GM12878 (cell line): ENCODE measurements at regions not wholly inside any gene's neighbourhood (a gene's known extent, or its start where the extent isn't known, plus 50 kb on each side); places are given as distances from the start of the nearest gene placed in this dataset.

Experiments used
- ATAC-seq: fragments of 200-7000 bp; cut with Tn5 transposase; 3 replicates; pipeline ENCODE4 v1.9.1; 2020; ENCODE audit warnings: mild to moderate bottlenecking, moderate library complexity
- BruUV-seq: library from RNA; stranded (reverse); fragments of 400-500 nt; replicated peaks from 2 replicates; lab custom pipeline; 2021; lab: Mats Ljungman, UMichigan
- CTCF ChIA-PET: fragments of 300-600 bp; sonication (Branson Sonifier 250); formaldehyde crosslinking; extraction: SDS; loops from one replicate; lab custom pipeline; 2021; ENCODE audit warnings: inconsistent platforms; lab: Yijun Ruan, JAX
- POLR2A ChIA-PET: fragments of 350-600 bp; formaldehyde crosslinking; extraction: SDS; loops from one replicate; lab custom pipeline; 2021; ENCODE audit warnings: inconsistent platforms; lab: Charles Lee
- RAD21 ChIA-PET: fragments of 300-600 bp; sonication (Branson Sonifier 250); formaldehyde crosslinking; loops from one replicate; lab custom pipeline; 2023; ENCODE audit warnings: antibody characterized with exemption; ENCODE audit not compliant: unreplicated experiment; lab: Charles Lee
- SMC1A ChIA-PET: fragments of 300-600 bp; sonication (Branson Sonifier 250); formaldehyde crosslinking; loops from one replicate; lab custom pipeline; 2023; ENCODE audit not compliant: unreplicated experiment, uncharacterized antibody; lab: Charles Lee
- DNase-seq: peaks from one replicate; pipeline ENCODE4 v3.0.0-alpha.2; 2011; ENCODE audit warnings: low read depth, low spot score
- FAIRE-seq: peaks from 3 replicates; lab custom pipeline; 2011; peaks lifted over from hg19 to GRCh38; lab: Jason Lieb, UNC
- H2AFZ ChIP-seq: 2 replicates; pipeline ENCODE4 v1.6.0; 2011; ENCODE audit warnings: low read depth, low read length, control low read depth; ENCODE audit not compliant: control insufficient read depth
- H3K27ac ChIP-seq: 2 replicates; pipeline ENCODE4 v1.5.1; 2011; ENCODE audit warnings: control low read depth; ENCODE audit not compliant: control insufficient read depth, insufficient read depth
- H3K27me3 ChIP-seq, 2 experiments: replicated peaks in 1 of 2; 2 replicates each; pipeline versions ENCODE4 v1.6.0 to v1.6.1; 2011; ENCODE audit warnings: low read length in 1 of 2; ENCODE audit not compliant: control insufficient read depth in 2 of 2, insufficient read depth in 2 of 2
- H3K36me3 ChIP-seq, 2 experiments: 2 replicates each; pipeline ENCODE4 v1.5.1; 2011; ENCODE audit warnings: low read length in 1 of 2; ENCODE audit not compliant: control insufficient read depth in 2 of 2, insufficient read depth in 2 of 2
- H3K4me1 ChIP-seq: 2 replicates; pipeline ENCODE4 v1.6.1; 2011; ENCODE audit warnings: mild to moderate bottlenecking, low read length, moderate library complexity, mixed read lengths; ENCODE audit not compliant: control insufficient read depth, insufficient read depth
- H3K4me2 ChIP-seq: 2 replicates; pipeline ENCODE4 v1.6.0; 2011; ENCODE audit warnings: control low read depth; ENCODE audit not compliant: control insufficient read depth, insufficient read depth
- H3K4me3 ChIP-seq: fragments of 200-600 bp; sonication (generic); 2 replicates; pipeline ENCODE4 v1.5.1; 2016
- H3K79me2 ChIP-seq: 2 replicates; pipeline ENCODE4 v1.6.0; 2011; ENCODE audit warnings: low read length; ENCODE audit not compliant: control insufficient read depth, insufficient read depth
- H3K9ac ChIP-seq: 2 replicates; pipeline ENCODE4 v1.8.0; 2011; ENCODE audit warnings: low read length, control low read depth, mixed read lengths; ENCODE audit not compliant: control insufficient read depth, insufficient read depth
- H3K9me3 ChIP-seq: replicated peaks from 3 replicates; pipeline ENCODE4 v1.5.1; 2011; ENCODE audit warnings: mild to moderate bottlenecking, low read length; ENCODE audit not compliant: control insufficient read depth, insufficient read depth
- H4K20me1 ChIP-seq: 2 replicates; pipeline ENCODE4 v1.6.0; 2011; ENCODE audit not compliant: control insufficient read depth, insufficient read depth
- EED ChIP-seq: sonication (generic); IDR thresholded peaks from 2 replicates; pipeline ENCODE4 v1.6.1; 2016; ENCODE audit warnings: antibody characterized with exemption, low read depth
- EGR1 ChIP-seq, 2 experiments: IDR thresholded peaks; 1 replicate in 1 of 2; 2 replicates in 1 of 2; pipeline ENCODE4 v1.6.1; 2011 to 2012; ENCODE audit warnings: low read depth in 2 of 2, low read length in 2 of 2, borderline replicate concordance in 1 of 2, mild to moderate bottlenecking in 1 of 2, moderate library complexity in 1 of 2
- FOXM1 ChIP-seq: IDR thresholded peaks from 2 replicates; pipeline ENCODE4 v1.6.1; 2012; ENCODE audit warnings: low read depth, mild to moderate bottlenecking, inconsistent platforms, low read length, moderate library complexity
- NFYB ChIP-seq: IDR thresholded peaks from 2 replicates; pipeline ENCODE4 v1.6.1; 2011; ENCODE audit warnings: low read depth, mild to moderate bottlenecking, low read length, improper control_type of control experiment, moderate library complexity; ENCODE audit not compliant: insufficient read depth
- POLR2AphosphoS5 ChIP-seq: IDR thresholded peaks from 2 replicates; pipeline ENCODE4 v1.6.1; 2011; ENCODE audit warnings: mild to moderate bottlenecking, low read length, inconsistent platforms
- SMAD1 ChIP-seq: fragments of 450-650 bp; IDR thresholded peaks from 2 replicates; pipeline ENCODE4 v1.6.1; 2018; ENCODE audit warnings: mild to moderate bottlenecking, low read depth; ENCODE audit not compliant: partially characterized antibody
- SMARCA5 ChIP-seq: fragments of 450-650 bp; IDR thresholded peaks from 2 replicates; pipeline ENCODE4 v1.6.1; 2017; ENCODE audit warnings: mild to moderate bottlenecking
- SRF ChIP-seq, 2 experiments: IDR thresholded peaks; 2 replicates each; pipeline ENCODE4 v1.6.1; 2011; ENCODE audit warnings: low read depth in 2 of 2, low read length in 2 of 2, mild to moderate bottlenecking in 1 of 2, moderate library complexity in 1 of 2
- WGBS: methylation state at CpG from one replicate; pipeline ENCODE4 v1.1.6; 2016; ENCODE audit warnings: low lambda C conversion rate; ENCODE audit not compliant: insufficient replicate concordance, insufficient coverage; ENCODE audit errors: missing lambda C conversion rate; 5-methylcytosine and 5-hydroxymethylcytosine counted together
- in situ Hi-C: fragments of 300-500 bp; cut with MboI; formaldehyde crosslinking; loops from 9 replicates; pipeline ENCODE4 v1.14.3; 2018; ENCODE audit warnings: mixed read lengths
- intact Hi-C: fragments of 100-400 bp; cut with micrococcal nuclease; formaldehyde crosslinking; loops from one replicate; pipeline ENCODE4 v1.14.2; 2022; ENCODE audit not compliant: unreplicated experiment
- TF ChIP-seq, protein P1 (sequence below): fragments of 450-650 bp; IDR thresholded peaks from 2 replicates; pipeline ENCODE4 v1.6.1; 2017; ENCODE audit warnings: antibody characterized with exemption, mild to moderate bottlenecking, moderate library complexity
- TF ChIP-seq, protein P2 (sequence below): IDR thresholded peaks from 2 replicates; pipeline ENCODE4 v1.6.1; 2011; ENCODE audit warnings: low read depth, mild to moderate bottlenecking, low read length, moderate library complexity, borderline replicate concordance; ENCODE audit errors: extremely low read depth
- TF ChIP-seq, protein P3 (sequence below): fragments of 450-650 bp; IDR thresholded peaks from 2 replicates; pipeline ENCODE4 v1.6.1; 2016; ENCODE audit warnings: mild to moderate bottlenecking
- TF ChIP-seq, protein P4 (sequence below): fragments of 450-650 bp; IDR thresholded peaks from 2 replicates; pipeline ENCODE4 v1.6.1; 2014; ENCODE audit warnings: mild to moderate bottlenecking
- TF ChIP-seq, protein P5 (sequence below): IDR thresholded peaks from 2 replicates; pipeline ENCODE4 v1.6.1; 2011; ENCODE audit warnings: mild to moderate bottlenecking, low read depth, low read length, moderate library complexity; ENCODE audit not compliant: insufficient replicate concordance
- TF ChIP-seq, protein P6 (sequence below), 3 experiments: IDR thresholded peaks in 2 of 3; conservative IDR thresholded peaks in 1 of 3; 2 replicates each; pipeline ENCODE4 v1.5.1; 2011; ENCODE audit warnings: low read depth in 3 of 3, low read length in 3 of 3, mild to moderate bottlenecking in 3 of 3, control low read depth in 2 of 3, moderate library complexity in 2 of 3, inconsistent platforms in 1 of 3, mixed read lengths in 1 of 3; ENCODE audit not compliant: control insufficient read depth in 2 of 3, insufficient read depth in 1 of 3; ENCODE audit errors: extremely low read depth in 1 of 3

DNA sequence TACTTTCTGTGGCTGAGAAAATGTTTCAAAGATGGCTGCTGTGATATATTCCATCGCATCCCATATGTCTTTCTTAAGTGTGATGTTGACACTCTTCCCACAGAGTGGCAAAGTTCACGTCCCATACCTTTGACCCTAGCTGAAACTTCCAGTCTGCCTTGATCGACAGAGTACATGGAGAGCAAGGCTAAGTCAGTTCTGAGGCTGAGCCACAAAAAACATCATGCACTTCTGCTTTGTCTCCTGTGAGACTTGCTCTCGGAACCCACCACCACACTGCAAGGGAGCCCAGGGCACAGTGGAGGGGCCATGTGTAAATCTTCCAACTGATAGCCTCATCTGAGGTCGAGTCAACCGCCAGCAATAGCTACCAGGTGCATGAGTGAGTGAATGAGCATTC lies 431.9 kb upstream of the RUNX1 start (continued):
- TF ChIP-seq, protein P1, sequence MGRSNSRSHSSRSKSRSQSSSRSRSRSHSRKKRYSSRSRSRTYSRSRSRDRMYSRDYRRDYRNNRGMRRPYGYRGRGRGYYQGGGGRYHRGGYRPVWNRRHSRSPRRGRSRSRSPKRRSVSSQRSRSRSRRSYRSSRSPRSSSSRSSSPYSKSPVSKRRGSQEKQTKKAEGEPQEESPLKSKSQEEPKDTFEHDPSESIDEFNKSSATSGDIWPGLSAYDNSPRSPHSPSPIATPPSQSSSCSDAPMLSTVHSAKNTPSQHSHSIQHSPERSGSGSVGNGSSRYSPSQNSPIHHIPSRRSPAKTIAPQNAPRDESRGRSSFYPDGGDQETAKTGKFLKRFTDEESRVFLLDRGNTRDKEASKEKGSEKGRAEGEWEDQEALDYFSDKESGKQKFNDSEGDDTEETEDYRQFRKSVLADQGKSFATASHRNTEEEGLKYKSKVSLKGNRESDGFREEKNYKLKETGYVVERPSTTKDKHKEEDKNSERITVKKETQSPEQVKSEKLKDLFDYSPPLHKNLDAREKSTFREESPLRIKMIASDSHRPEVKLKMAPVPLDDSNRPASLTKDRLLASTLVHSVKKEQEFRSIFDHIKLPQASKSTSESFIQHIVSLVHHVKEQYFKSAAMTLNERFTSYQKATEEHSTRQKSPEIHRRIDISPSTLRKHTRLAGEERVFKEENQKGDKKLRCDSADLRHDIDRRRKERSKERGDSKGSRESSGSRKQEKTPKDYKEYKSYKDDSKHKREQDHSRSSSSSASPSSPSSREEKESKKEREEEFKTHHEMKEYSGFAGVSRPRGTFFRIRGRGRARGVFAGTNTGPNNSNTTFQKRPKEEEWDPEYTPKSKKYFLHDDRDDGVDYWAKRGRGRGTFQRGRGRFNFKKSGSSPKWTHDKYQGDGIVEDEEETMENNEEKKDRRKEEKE = no peak
- TF ChIP-seq, protein P2, sequence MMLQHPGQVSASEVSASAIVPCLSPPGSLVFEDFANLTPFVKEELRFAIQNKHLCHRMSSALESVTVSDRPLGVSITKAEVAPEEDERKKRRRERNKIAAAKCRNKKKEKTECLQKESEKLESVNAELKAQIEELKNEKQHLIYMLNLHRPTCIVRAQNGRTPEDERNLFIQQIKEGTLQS = no peak

DNA sequence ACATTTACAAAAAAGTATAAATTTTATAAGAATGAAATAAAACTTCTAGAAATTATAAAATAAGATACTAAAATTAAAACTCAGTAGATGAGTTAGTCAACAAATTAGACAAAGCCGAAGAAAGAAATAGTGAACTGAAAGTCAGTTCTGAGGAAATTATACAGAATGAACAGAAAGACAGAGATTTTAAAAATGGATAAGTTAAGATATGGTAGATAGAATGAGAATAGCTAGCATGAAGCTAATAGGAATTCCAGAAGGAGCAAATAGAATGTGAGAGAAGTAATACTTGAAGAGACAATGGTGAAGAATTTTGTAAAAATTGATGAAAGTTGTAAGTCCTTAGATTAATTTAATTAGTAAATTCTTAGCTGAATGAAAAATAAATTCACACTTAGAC lies 430.4 kb upstream of the RUNX1 start:
- ChIA-PET POLR2A (no interaction called here), SMC1A (no interaction called here), RAD21 (no interaction called here), CTCF (no interaction called here)
- no peak overlapping the region for H3K4me2 ChIP-seq
- no peaks in the 10 kb centered on the region for H3K79me2 ChIP-seq
- no peak overlapping the region for H2AFZ ChIP-seq
- in situ Hi-C loops (no loop called here), intact Hi-C loops (no loop called here)
- no peak overlapping the region for H3K27ac ChIP-seq
- H3K9me3 ChIP-seq = no peaks in the 10 kb centered on the region
- ATAC-seq = no peak
- no peaks in the 10 kb centered on the region for H3K36me3 ChIP-seq
- 0% methylated on average over 1 of the region's 1 CpG for WGBS
- H3K4me1 ChIP-seq = no peaks in the 10 kb centered on the region
- no TSS peak for BruUV-seq
- no peak for DNase-seq
- H3K27me3 ChIP-seq = no peaks in the 10 kb centered on the region
- no peak overlapping the region for H3K9ac ChIP-seq
- no peaks in the 10 kb centered on the region for H4K20me1 ChIP-seq
- no peak for FAIRE-seq
- no peak overlapping the region for H3K4me3 ChIP-seq
- TF ChIP-seq EED = no peak
- no peak for TF ChIP-seq POLR2AphosphoS5
- no peak for TF ChIP-seq SMAD1
- TF ChIP-seq, protein P3, sequence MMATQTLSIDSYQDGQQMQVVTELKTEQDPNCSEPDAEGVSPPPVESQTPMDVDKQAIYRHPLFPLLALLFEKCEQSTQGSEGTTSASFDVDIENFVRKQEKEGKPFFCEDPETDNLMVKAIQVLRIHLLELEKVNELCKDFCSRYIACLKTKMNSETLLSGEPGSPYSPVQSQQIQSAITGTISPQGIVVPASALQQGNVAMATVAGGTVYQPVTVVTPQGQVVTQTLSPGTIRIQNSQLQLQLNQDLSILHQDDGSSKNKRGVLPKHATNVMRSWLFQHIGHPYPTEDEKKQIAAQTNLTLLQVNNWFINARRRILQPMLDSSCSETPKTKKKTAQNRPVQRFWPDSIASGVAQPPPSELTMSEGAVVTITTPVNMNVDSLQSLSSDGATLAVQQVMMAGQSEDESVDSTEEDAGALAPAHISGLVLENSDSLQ = no peak
- TF ChIP-seq, protein P4, sequence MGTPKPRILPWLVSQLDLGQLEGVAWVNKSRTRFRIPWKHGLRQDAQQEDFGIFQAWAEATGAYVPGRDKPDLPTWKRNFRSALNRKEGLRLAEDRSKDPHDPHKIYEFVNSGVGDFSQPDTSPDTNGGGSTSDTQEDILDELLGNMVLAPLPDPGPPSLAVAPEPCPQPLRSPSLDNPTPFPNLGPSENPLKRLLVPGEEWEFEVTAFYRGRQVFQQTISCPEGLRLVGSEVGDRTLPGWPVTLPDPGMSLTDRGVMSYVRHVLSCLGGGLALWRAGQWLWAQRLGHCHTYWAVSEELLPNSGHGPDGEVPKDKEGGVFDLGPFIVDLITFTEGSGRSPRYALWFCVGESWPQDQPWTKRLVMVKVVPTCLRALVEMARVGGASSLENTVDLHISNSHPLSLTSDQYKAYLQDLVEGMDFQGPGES = no peak
- no peak for TF ChIP-seq SRF (IDR thresholded peaks at IDR 0.05; ENCODE audit: low read depth in 2 of 2, low read length in 2 of 2)
- TF ChIP-seq EGR1 (IDR thresholded peaks at IDR 0.05; ENCODE audit: borderline replicate concordance in 1 of 2, low read depth in 2 of 2, low read length in 2 of 2) = no peak
- TF ChIP-seq, protein P5, sequence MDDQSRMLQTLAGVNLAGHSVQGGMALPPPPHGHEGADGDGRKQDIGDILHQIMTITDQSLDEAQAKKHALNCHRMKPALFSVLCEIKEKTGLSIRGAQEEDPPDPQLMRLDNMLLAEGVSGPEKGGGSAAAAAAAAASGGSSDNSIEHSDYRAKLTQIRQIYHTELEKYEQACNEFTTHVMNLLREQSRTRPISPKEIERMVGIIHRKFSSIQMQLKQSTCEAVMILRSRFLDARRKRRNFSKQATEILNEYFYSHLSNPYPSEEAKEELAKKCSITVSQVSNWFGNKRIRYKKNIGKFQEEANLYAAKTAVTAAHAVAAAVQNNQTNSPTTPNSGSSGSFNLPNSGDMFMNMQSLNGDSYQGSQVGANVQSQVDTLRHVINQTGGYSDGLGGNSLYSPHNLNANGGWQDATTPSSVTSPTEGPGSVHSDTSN = no peak
- no peak for TF ChIP-seq NFYB
- no peak for TF ChIP-seq SMARCA5
- no peak for TF ChIP-seq FOXM1
- TF ChIP-seq, protein P6, sequence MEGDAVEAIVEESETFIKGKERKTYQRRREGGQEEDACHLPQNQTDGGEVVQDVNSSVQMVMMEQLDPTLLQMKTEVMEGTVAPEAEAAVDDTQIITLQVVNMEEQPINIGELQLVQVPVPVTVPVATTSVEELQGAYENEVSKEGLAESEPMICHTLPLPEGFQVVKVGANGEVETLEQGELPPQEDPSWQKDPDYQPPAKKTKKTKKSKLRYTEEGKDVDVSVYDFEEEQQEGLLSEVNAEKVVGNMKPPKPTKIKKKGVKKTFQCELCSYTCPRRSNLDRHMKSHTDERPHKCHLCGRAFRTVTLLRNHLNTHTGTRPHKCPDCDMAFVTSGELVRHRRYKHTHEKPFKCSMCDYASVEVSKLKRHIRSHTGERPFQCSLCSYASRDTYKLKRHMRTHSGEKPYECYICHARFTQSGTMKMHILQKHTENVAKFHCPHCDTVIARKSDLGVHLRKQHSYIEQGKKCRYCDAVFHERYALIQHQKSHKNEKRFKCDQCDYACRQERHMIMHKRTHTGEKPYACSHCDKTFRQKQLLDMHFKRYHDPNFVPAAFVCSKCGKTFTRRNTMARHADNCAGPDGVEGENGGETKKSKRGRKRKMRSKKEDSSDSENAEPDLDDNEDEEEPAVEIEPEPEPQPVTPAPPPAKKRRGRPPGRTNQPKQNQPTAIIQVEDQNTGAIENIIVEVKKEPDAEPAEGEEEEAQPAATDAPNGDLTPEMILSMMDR (IDR thresholded peaks at IDR 0.05 in 2 of 3, conservative IDR thresholded peaks at IDR 0.05 in 1 of 3; ENCODE audit: control insufficient read depth in 2 of 3, extremely low read depth in 1 of 3, insufficient read depth in 1 of 3, low read depth in 3 of 3, low read length in 3 of 3) = no peak
